ENCODE measurements at regions not wholly inside any gene's neighbourhood (a gene's known extent, or its start where the extent isn't known, plus 50 kb on each side); places are given as distances from the start of the nearest gene placed in this dataset.

DNA sequence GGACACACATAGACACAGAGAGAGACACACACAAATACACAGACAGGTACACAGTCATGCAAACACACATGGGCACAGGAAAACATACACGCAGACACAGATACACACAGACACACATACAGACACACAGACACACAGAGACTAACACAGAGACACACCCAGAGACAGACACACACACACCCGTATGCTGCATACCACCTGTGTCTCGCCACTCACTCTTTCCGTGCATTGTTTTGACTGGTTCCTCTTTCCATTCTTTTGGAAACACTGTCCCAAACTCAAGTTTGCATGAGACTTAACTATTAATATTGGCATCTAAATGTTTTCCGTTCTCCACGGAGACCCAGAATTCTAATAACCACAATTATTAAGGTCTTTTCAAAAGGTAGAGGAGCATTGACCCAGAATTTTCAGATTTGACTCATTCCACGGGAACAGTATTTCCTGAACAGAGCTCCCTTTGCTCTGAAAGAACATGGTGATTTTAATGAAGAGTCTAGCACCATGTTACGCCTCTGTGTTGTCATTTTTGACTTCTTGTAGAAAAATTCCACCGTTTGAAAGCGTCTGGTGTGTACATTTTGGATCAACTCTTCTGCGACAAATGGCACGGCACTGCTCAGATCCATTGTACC lies 141.2 kb upstream of the RNF32 start:
- no peaks in the 10 kb centered on the region for H3K27me3 ChIP-seq (ENCODE audit: control insufficient read depth, insufficient read depth, low read length)
- DNase-seq (ENCODE audit: low read depth) (no peak), FAIRE-seq (peak; percentile 68)
- no peak overlapping the region for H3K4me3 ChIP-seq (ENCODE audit: low read depth, low read length)
- TF ChIP-seq, protein P1, sequence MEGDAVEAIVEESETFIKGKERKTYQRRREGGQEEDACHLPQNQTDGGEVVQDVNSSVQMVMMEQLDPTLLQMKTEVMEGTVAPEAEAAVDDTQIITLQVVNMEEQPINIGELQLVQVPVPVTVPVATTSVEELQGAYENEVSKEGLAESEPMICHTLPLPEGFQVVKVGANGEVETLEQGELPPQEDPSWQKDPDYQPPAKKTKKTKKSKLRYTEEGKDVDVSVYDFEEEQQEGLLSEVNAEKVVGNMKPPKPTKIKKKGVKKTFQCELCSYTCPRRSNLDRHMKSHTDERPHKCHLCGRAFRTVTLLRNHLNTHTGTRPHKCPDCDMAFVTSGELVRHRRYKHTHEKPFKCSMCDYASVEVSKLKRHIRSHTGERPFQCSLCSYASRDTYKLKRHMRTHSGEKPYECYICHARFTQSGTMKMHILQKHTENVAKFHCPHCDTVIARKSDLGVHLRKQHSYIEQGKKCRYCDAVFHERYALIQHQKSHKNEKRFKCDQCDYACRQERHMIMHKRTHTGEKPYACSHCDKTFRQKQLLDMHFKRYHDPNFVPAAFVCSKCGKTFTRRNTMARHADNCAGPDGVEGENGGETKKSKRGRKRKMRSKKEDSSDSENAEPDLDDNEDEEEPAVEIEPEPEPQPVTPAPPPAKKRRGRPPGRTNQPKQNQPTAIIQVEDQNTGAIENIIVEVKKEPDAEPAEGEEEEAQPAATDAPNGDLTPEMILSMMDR (IDR thresholded peaks at IDR 0.05; ENCODE audit: insufficient read depth, low read length, severe bottlenecking) = no peak
- no peaks in the 10 kb centered on the region for H3K36me3 ChIP-seq (ENCODE audit: control insufficient read depth, insufficient read depth, low read length)

DNA sequence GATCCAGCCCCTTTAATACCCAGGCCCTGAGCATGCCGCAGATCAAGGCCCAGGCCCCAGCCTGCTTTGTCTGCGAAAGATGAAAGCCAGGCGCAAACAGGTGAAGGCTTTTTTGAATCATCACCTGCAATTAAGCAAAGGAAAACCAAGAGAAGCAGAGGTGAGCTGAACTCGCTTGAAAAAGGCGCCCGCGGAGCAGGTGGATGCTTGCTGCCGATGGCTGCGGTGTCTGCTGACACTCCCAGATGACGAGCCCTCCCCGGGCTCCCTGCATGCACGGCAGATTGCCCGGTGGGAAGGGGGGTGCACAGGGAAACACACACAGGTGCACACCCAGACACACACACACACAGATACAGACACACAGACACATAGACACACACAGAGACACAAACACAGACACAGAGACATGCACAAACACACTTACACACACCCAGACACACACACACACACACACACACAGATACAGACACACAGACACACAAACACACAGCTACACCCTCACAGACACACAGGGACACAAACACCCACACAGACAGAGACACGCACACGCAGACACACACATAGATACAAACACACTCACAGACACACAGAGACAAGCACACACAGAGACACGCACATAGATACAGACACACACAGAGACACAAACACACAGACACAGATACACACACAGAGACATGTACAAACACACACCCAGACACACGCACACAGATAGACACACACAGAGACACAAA lies 142.6 kb upstream of the RNF32 start:
- H3K4me3 ChIP-seq (ENCODE audit: low read depth, low read length) = no peak overlapping the region
- FAIRE-seq (peak; percentile 82), DNase-seq (ENCODE audit: low read depth) (no peak)
- TF ChIP-seq, protein P1 (IDR thresholded peaks at IDR 0.05; ENCODE audit: insufficient read depth, low read length, severe bottlenecking) = no peak
- no peaks in the 10 kb centered on the region for H3K27me3 ChIP-seq (ENCODE audit: control insufficient read depth, insufficient read depth, low read length)
- no peaks in the 10 kb centered on the region for H3K36me3 ChIP-seq (ENCODE audit: control insufficient read depth, insufficient read depth, low read length)

DNA sequence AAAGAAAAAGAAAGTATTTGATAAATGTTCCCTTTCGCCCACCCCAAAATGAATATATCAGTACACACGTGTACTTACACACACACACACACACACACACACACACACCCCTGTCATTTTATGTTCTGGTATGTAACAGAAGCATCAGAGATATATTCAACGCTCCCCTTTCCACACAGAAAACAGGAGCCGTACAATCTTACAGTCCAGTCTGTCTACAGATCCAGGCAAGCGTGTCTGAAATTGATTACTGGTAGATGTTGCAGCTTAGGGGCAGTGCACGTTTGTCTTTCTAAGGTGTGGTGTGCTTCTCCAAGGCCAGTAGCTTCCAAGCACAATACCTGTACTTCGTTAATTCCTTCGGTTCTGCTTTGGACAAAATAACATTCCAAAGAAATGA lies 143.7 kb upstream of the RNF32 start:
- H3K27me3 ChIP-seq (ENCODE audit: control insufficient read depth, insufficient read depth, low read length) = no peaks in the 10 kb centered on the region
- FAIRE-seq (no peak), DNase-seq (ENCODE audit: low read depth) (no peak)
- no peak overlapping the region for H3K4me3 ChIP-seq (ENCODE audit: low read depth, low read length)
- TF ChIP-seq, protein P1 (IDR thresholded peaks at IDR 0.05; ENCODE audit: insufficient read depth, low read length, severe bottlenecking) = no peak
- no peaks in the 10 kb centered on the region for H3K36me3 ChIP-seq (ENCODE audit: control insufficient read depth, insufficient read depth, low read length)

DNA sequence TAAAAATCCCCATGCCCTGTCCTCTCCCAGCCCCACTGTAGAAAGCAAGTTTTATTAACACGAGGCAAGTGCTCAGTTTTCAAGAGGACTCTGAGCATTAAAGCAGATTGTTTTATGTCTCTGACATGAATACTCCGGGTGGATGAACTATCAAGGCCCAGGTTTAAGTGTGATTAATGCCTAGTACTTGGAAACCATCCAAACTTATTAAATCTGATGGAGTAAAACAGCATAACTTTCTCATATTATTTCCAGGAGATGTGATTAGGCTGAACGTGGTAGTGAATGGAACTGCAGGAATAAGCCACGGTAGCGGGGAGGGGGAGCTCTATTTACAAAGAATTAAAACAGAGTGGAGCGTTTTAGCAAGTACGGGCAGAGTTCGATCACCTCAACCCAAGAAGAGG lies 144.2 kb upstream of the RNF32 start:
- DNase-seq (ENCODE audit: low read depth) = no peak
- Histone ChIP-seq H3K27me3 (ENCODE audit: control insufficient read depth, insufficient read depth, low read length) (no peaks in the 10 kb centered on the region), H3K4me3 (ENCODE audit: low read depth, low read length) (no peak overlapping the region), H3K36me3 (ENCODE audit: control insufficient read depth, insufficient read depth, low read length) (no peaks in the 10 kb centered on the region)
- TF ChIP-seq, protein P1 (IDR thresholded peaks at IDR 0.05; ENCODE audit: insufficient read depth, low read length, severe bottlenecking) = no peak
- FAIRE-seq = no peak

DNA sequence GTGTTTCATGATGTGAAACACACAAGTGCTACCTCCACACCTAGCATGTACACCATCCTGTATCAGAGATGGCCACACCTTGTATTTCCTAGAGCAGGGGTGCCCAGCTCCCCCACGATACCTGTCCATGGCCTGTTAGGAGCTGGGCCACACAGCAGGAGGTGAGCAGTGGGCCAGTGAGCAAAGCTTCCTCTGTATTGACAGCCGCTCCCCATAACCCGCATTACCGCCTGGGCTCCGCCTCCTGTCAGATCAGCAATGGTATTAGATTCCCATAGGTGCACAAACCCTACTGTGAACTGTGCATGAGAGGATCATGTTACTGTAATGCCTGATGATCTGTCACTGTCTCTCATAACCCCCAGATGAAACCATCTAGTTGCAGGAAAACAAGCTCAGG lies 145.6 kb upstream of the RNF32 start:
- Histone ChIP-seq H3K36me3 (ENCODE audit: control insufficient read depth, insufficient read depth, low read length) (no peaks in the 10 kb centered on the region), H3K4me3 (ENCODE audit: low read depth, low read length) (no peak overlapping the region), H3K27me3 (ENCODE audit: control insufficient read depth, insufficient read depth, low read length) (no peaks in the 10 kb centered on the region)
- FAIRE-seq = no peak
- DNase-seq (ENCODE audit: low read depth) = no peak
- TF ChIP-seq, protein P1 (IDR thresholded peaks at IDR 0.05; ENCODE audit: insufficient read depth, low read length, severe bottlenecking) = no peak

Data from bronchial epithelial cell (primary cell).